ENCODE measurements at regions not wholly inside any gene's neighbourhood (a gene's known extent, or its start where the extent isn't known, plus 50 kb on each side); places are given as distances from the start of the nearest gene placed in this dataset.

DNA sequence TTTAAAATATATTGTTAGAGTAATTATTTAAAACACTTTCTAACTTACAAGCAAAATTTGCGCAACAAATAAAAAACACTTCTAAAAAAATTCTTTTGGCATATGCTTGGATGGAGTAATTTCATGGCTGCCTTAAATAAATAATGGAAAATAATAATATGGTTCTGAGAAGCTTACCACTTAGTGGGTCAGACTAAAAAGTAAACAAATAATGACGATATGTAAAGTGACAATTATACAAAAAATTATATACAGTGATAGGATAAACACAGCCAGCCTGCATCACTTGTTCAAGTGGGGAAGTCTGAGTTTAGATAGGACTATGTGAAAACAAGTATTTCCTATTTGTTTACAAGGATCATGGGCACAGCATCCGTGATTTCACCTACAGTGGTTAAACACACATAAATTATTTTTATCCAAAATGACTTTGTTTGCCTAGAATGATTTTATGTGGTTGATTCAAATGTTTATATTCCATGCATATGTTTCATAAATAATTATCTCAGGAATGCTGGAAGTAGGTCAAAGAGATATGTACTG is 141.7 kb upstream of the SEMA3D start:
- TF ChIP-seq, protein P1, sequence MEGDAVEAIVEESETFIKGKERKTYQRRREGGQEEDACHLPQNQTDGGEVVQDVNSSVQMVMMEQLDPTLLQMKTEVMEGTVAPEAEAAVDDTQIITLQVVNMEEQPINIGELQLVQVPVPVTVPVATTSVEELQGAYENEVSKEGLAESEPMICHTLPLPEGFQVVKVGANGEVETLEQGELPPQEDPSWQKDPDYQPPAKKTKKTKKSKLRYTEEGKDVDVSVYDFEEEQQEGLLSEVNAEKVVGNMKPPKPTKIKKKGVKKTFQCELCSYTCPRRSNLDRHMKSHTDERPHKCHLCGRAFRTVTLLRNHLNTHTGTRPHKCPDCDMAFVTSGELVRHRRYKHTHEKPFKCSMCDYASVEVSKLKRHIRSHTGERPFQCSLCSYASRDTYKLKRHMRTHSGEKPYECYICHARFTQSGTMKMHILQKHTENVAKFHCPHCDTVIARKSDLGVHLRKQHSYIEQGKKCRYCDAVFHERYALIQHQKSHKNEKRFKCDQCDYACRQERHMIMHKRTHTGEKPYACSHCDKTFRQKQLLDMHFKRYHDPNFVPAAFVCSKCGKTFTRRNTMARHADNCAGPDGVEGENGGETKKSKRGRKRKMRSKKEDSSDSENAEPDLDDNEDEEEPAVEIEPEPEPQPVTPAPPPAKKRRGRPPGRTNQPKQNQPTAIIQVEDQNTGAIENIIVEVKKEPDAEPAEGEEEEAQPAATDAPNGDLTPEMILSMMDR (IDR thresholded peaks at IDR 0.05): no peak
- intact Hi-C loops (cut with DNase I): no loop called here
- Histone ChIP-seq H3K27me3 (no peaks in the 10 kb centered on the region), H3K4me1 (no peaks in the 10 kb centered on the region), H3K4me3 (no peak overlapping the region), H3K27ac (no peak overlapping the region), H3K36me3 (no peaks in the 10 kb centered on the region), H3K9me3 (no peaks in the 10 kb centered on the region)
- ATAC-seq: no peak
- no peak for DNase-seq

DNA sequence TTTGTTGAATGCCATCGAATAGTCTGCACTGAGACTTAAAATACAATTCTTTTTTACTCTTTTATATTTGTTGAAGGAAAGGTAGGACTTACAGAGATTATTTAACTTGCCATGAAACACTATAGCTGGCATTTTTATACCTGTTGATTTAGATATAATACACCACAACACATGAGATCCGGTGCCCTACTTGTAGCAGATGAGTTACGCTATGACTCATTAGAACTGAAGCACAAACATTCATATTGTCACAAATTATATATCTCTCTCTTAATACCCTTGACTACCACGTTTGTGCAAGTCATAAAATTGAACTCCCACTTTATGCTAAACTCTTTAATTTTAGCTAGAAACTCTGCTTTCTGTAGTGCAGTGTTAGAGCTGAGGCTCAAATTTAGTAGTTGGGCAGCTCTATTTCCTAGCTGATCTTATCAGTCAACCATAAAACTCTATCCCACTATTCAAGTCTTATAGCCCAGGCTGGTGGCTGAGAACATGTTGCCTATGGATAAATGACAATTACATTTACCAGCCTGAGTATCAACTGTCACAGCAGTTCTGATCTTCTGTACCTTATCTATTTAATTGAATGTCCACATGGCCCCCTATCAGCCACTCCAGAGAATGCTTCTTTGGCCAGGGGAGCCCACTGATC is 137.4 kb upstream of the SEMA3D start:
- ATAC-seq (no peak), DNase-seq (no peak)
- Histone ChIP-seq H3K27ac (no peak overlapping the region), H3K4me3 (no peak overlapping the region), H3K9me3 (no peaks in the 10 kb centered on the region), H3K36me3 (no peaks in the 10 kb centered on the region), H3K27me3 (no peaks in the 10 kb centered on the region), H3K4me1 (no peaks in the 10 kb centered on the region)
- TF ChIP-seq, protein P1 (IDR thresholded peaks at IDR 0.05): no peak
- intact Hi-C loops (cut with DNase I): no loop called here

DNA sequence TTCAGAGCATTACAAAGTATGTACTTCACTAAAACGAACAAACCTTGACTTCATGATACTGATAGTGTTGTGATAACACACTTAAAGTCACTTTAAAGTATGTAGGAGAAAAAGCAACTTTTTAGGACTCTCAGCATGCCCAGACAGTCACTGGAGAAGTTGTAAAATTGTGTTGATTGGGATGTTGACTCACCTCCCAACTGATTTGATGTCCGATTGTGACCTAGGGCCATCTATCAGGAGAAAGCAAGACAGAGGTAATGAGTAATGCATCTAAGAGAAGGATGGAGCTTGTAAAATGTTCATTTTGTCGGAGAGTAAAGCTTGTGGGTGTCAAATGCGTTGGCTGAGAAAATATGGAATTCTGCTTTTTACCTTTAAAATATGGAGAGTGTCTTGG is 135.4 kb upstream of the SEMA3D start:
- Histone ChIP-seq H3K27me3 (no peaks in the 10 kb centered on the region), H3K9me3 (no peaks in the 10 kb centered on the region), H3K4me1 (no peaks in the 10 kb centered on the region), H3K27ac (no peak overlapping the region), H3K36me3 (no peaks in the 10 kb centered on the region), H3K4me3 (no peak overlapping the region)
- intact Hi-C loops (cut with DNase I): no loop called here
- DNase-seq (no peak), ATAC-seq (no peak)
- TF ChIP-seq, protein P1 (IDR thresholded peaks at IDR 0.05): no peak

DNA sequence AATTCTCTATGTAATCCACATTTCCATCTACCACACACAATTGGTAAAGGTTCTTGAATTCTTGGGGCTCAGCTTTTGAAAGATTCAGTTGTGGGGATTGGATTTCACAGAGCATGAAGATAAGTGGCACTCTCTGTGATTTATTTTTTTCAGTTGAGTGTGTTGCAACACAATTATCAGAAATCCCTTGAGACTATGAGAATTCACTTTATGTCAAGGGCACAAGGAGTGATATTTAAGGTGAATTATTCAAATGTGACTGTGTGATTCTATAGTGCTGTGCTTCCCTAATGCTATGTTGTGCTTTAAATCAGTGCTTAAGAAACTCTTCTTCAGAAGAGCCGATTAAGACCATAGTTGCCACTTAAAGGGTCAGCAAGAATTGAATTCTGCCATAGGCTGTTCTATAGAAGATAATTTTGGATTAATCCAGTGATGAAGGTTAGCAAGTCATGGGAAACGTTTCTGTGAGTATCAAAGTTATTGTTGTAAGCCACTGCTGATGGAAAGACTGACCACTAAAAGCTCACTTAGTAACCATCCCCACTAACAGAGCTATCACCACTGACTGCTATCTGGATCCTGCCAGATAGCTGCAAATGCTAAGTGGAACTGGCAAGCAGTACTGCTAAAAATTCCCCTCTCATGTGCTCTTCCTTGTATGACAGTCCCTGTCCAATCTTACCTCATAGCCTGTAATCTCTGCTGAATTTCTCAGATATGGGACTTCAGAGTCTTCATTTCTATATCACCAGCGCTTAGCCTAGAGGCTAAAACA is 134.0 kb upstream of the SEMA3D start:
- Histone ChIP-seq H3K27ac (no peak overlapping the region), H3K4me3 (no peak overlapping the region), H3K36me3 (no peaks in the 10 kb centered on the region), H3K4me1 (no peaks in the 10 kb centered on the region), H3K27me3 (no peaks in the 10 kb centered on the region), H3K9me3 (no peaks in the 10 kb centered on the region)
- TF ChIP-seq, protein P1 (IDR thresholded peaks at IDR 0.05): no peak
- intact Hi-C loops (cut with DNase I): no loop called here
- ATAC-seq: no peak
- DNase-seq: no peak

DNA sequence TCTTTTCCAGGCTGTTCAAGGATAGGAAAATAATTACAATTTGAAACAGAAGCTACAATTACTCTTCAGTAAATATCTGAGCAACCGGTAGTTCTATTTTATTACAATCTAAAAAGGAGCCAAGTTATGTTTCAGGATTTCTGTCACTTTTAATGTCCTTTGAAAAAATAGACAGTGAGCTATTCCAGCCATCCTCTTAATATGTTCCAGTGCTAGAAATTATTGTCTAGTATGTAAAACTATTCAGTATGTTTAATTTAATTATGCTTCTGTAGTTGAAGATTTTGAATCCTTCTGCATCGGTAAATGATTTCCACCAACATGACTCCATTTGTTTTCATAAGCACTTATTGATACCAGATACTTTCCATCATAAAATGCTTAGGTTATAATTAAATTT is 129.6 kb upstream of the SEMA3D start:
- Histone ChIP-seq H3K27ac (no peak overlapping the region), H3K4me1 (no peaks in the 10 kb centered on the region), H3K27me3 (no peaks in the 10 kb centered on the region), H3K9me3 (no peaks in the 10 kb centered on the region), H3K4me3 (no peak overlapping the region), H3K36me3 (no peaks in the 10 kb centered on the region)
- no peak for DNase-seq
- TF ChIP-seq, protein P1 (IDR thresholded peaks at IDR 0.05): no peak
- intact Hi-C loops (cut with DNase I): no loop called here
- no peak for ATAC-seq

Data from upper lobe of right lung (tissue), 1 donor.